HCT116 (cell line): ENCODE measurements at regions not wholly inside any gene's neighbourhood (a gene's known extent, or its start where the extent isn't known, plus 50 kb on each side); places are given as distances from the start of the nearest gene placed in this dataset.

Experiments
- ATAC-seq: fragments of 200-7000 bp; cut with Tn5 transposase; 2 replicates; pipeline ENCODE4 v1.9.1; 2020; ENCODE audit warnings: mild to moderate bottlenecking, moderate library complexity
- BruUV-seq: library from RNA; stranded (reverse); fragments of 400-500 nt; replicated peaks from 2 replicates; lab custom pipeline; 2021; lab: Mats Ljungman, UMichigan
- CTCF ChIA-PET: fragments of 300-600 bp; sonication (Branson Sonifier 250); formaldehyde crosslinking; loops from one replicate; lab custom pipeline; 2021; ENCODE audit warnings: antibody characterized with exemption; lab: Charles Lee
- POLR2A ChIA-PET: fragments of 300-600, 350-600 bp; sonication (Branson Sonifier 250); formaldehyde crosslinking; loops from one replicate; lab custom pipeline; 2021; ENCODE audit warnings: antibody characterized with exemption; lab: Charles Lee
- RAD21 ChIA-PET, 2 experiments: fragments of 300-600 bp; sonication (Branson Sonifier 250); formaldehyde crosslinking; loops; one replicate each; lab custom pipeline; 2023; ENCODE audit warnings: low total read pairs in 2 of 2; ENCODE audit not compliant: uncharacterized antibody in 2 of 2, unreplicated experiment in 2 of 2, low non-redundant PET in 1 of 2; lab: Charles Lee
- DNase-seq: peaks from one replicate; pipeline ENCODE4 v3.0.0-alpha.2; 2010; ENCODE audit warnings: low read depth, low spot score
- H2AFZ ChIP-seq: fragments of 200-600 bp; shearing (Covaris generic), sonication (generic); 2 replicates; pipeline ENCODE4 v1.6.1; 2017; ENCODE audit warnings: low read depth, mixed run types, mixed read lengths, antibody characterized with exemption, low read length; ENCODE audit not compliant: poor library complexity, severe bottlenecking
- H3K27ac ChIP-seq: 2 replicates; pipeline ENCODE4 v1.5.1; 2012; ENCODE audit warnings: low read depth, low read length
- H3K27me3 ChIP-seq: fragments of 200-600 bp; sonication (generic); 2 replicates; pipeline ENCODE4 v1.6.1; 2016; ENCODE audit warnings: mixed run types, low read length, mixed read lengths; ENCODE audit not compliant: insufficient read depth
- H3K36me3 ChIP-seq, 2 experiments: fragments of 200-500 bp in 1 of 2; fragments of 200-600 bp in 1 of 2; sonication (Bioruptor generic) in 1 of 2; sonication (generic) in 1 of 2; 2 replicates each; pipeline versions ENCODE4 v1.5.1 to v1.6.1; 2014 to 2016; ENCODE audit warnings: low read length in 2 of 2, inconsistent platforms in 1 of 2, mixed read lengths in 1 of 2, mixed run types in 1 of 2; ENCODE audit not compliant: insufficient read depth in 2 of 2, control insufficient read depth in 1 of 2
- H3K4me1 ChIP-seq, 2 experiments: fragments of 200-600 bp in 1 of 2; sonication (generic) in 1 of 2; 2 replicates each; pipeline versions ENCODE4 v1.5.1 to v1.6.1; 2012 to 2017; ENCODE audit warnings: low read length in 2 of 2, inconsistent platforms in 1 of 2, mild to moderate bottlenecking in 1 of 2, mixed read lengths in 1 of 2, mixed run types in 1 of 2, moderate library complexity in 1 of 2; ENCODE audit not compliant: insufficient read depth in 2 of 2, control insufficient read depth in 1 of 2
- H3K4me2 ChIP-seq: fragments of 200-600 bp; sonication (generic); 2 replicates; pipeline ENCODE4 v1.6.1; 2017; ENCODE audit warnings: mixed run types, low read length, mixed read lengths
- H3K4me3 ChIP-seq, 2 experiments: fragments of 200-600 bp in 1 of 2; sonication (generic) in 1 of 2; replicated peaks in 1 of 2; 2 replicates each; pipeline ENCODE4 v1.5.1; 2011 to 2016; ENCODE audit warnings: low read length in 2 of 2, control low read depth in 1 of 2, low read depth in 1 of 2, mild to moderate bottlenecking in 1 of 2, mixed read lengths in 1 of 2, mixed run types in 1 of 2
- H3K79me2 ChIP-seq: fragments of 200-600 bp; sonication (generic); 2 replicates; pipeline ENCODE4 v1.6.1; 2017; ENCODE audit warnings: mild to moderate bottlenecking, mixed run types, low read length, moderate library complexity, mixed read lengths; ENCODE audit not compliant: insufficient read depth
- H3K9ac ChIP-seq: fragments of 200-600 bp; sonication (generic); 2 replicates; pipeline ENCODE4 v1.6.1; 2016; ENCODE audit warnings: low read length, mixed read lengths
- H3K9me2 ChIP-seq: fragments of 200-600 bp; sonication (generic), shearing (Covaris generic); 2 replicates; pipeline ENCODE4 v1.6.1; 2017; ENCODE audit warnings: mixed run types, mild to moderate bottlenecking, moderate library complexity; ENCODE audit not compliant: insufficient read depth
- H3K9me3 ChIP-seq, 2 experiments: fragments of 200-500 bp in 1 of 2; fragments of 200-600 bp in 1 of 2; sonication (Bioruptor generic) in 1 of 2; sonication (generic) in 1 of 2; 2 replicates each; pipeline ENCODE4 v1.6.1; 2014 to 2017; ENCODE audit warnings: low read length in 2 of 2, mixed read lengths in 2 of 2, inconsistent platforms in 1 of 2, low read depth in 1 of 2, mild to moderate bottlenecking in 1 of 2, mixed run types in 1 of 2, moderate library complexity in 1 of 2; ENCODE audit not compliant: control insufficient read depth in 1 of 2, insufficient read depth in 1 of 2
- H4K20me1 ChIP-seq: fragments of 200-600 bp; sonication (generic), shearing (Covaris generic); 2 replicates; pipeline ENCODE4 v1.6.1; 2017; ENCODE audit warnings: mixed run types, mild to moderate bottlenecking, moderate library complexity; ENCODE audit not compliant: insufficient read depth
- CBX3 ChIP-seq: IDR thresholded peaks from 2 replicates; pipeline ENCODE4 v1.6.1; 2012; ENCODE audit warnings: low read depth
- CEBPB ChIP-seq: IDR thresholded peaks from 2 replicates; pipeline ENCODE4 v1.6.1; 2012; ENCODE audit warnings: low read depth
- CTCF ChIP-seq, 3 experiments: fragments of 200-600 bp in 1 of 3; sonication (generic) in 1 of 3; IDR thresholded peaks in 2 of 3; conservative IDR thresholded peaks in 1 of 3; 2 replicates each; pipeline ENCODE4 v1.5.1; 2012 to 2017; ENCODE audit warnings: low read depth in 2 of 3, low read length in 2 of 3, antibody characterized with exemption in 1 of 3, borderline replicate concordance in 1 of 3, control low read depth in 1 of 3, mild to moderate bottlenecking in 1 of 3, mixed read lengths in 1 of 3, mixed run types in 1 of 3, moderate library complexity in 1 of 3; ENCODE audit not compliant: insufficient read depth in 1 of 3
- ELF1 ChIP-seq: IDR thresholded peaks from 2 replicates; pipeline ENCODE4 v1.6.1; 2012; ENCODE audit warnings: low read depth, borderline replicate concordance
- FOSL1 ChIP-seq: IDR thresholded peaks from 2 replicates; pipeline ENCODE4 v1.6.1; 2012; ENCODE audit warnings: low read depth
- TCF7L2 ChIP-seq: IDR thresholded peaks from 2 replicates; pipeline ENCODE4 v1.7.0; 2011; ENCODE audit warnings: borderline replicate concordance, inconsistent platforms; ENCODE audit not compliant: insufficient read depth, insufficient read length; ENCODE audit errors: extremely low read depth
- intact Hi-C: fragments of 100-400 bp; cut with micrococcal nuclease; formaldehyde crosslinking; loops from 2 replicates; pipeline ENCODE4 v1.10.0; 2022

GRCh38 chr5:133723651-133724366 is 111.5 kb upstream of the FSTL4 start:
- DNase-seq = no peak
- no peaks in the 10 kb centered on the region for H3K36me3 ChIP-seq
- POLR2A ChIA-PET = no interaction called here
- no TSS peak for BruUV-seq
- H3K4me3 ChIP-seq = no peak overlapping the region
- no peak overlapping the region for H3K9ac ChIP-seq
- H3K27ac ChIP-seq = no peak overlapping the region
- H3K4me1 ChIP-seq = no peaks in the 10 kb centered on the region
- RAD21 ChIA-PET = no interaction called here
- TF ChIP-seq TCF7L2 (no peak), ELF1 (no peak), FOSL1 (no peak), CBX3 (no peak), CTCF (IDR thresholded peaks at IDR 0.05 in 2 of 3, conservative IDR thresholded peaks at IDR 0.05 in 1 of 3; ENCODE audit: borderline replicate concordance in 1 of 3, insufficient read depth in 1 of 3, low read depth in 2 of 3, low read length in 2 of 3) (no peak)
- TF ChIP-seq, all 23 proteins: peak for 0
- H2AFZ ChIP-seq = no peak overlapping the region
- no peaks in the 10 kb centered on the region for H4K20me1 ChIP-seq
- CTCF ChIA-PET = no interaction called here
- no peaks in the 10 kb centered on the region for H3K9me2 ChIP-seq
- peaks cover 26% of the 10 kb centered on the region for H3K27me3 ChIP-seq
- peaks cover 0 to 4% of the 10 kb centered on the region in 2 experiments; a peak in 1 of 4 replicates for H3K9me3 ChIP-seq
- no peak for ATAC-seq
- intact Hi-C loops = no loop called here
- no peaks in the 10 kb centered on the region for H3K79me2 ChIP-seq
- H3K4me2 ChIP-seq = no peak overlapping the region

GRCh38 chr5:133723126-133723525 is 110.8 kb upstream of the FSTL4 start:
- Histone ChIP-seq H3K9ac (no peak overlapping the region), H3K36me3 (no peaks in the 10 kb centered on the region)
- ATAC-seq = no peak
- RAD21 ChIA-PET = no interaction called here
- no peak for TF ChIP-seq CEBPB
- TF ChIP-seq, all 23 proteins: peak for 0
- Histone ChIP-seq H2AFZ (no peak overlapping the region), H4K20me1 (no peaks in the 10 kb centered on the region), H3K4me1 (no peaks in the 10 kb centered on the region), H3K27ac (no peak overlapping the region), H3K9me3 (peaks cover 0 to 4% of the 10 kb centered on the region in 2 experiments; a peak in 1 of 4 replicates), H3K9me2 (no peaks in the 10 kb centered on the region), H3K27me3 (peaks cover 26% of the 10 kb centered on the region), H3K4me3 (no peak overlapping the region), H3K4me2 (no peak overlapping the region), H3K79me2 (no peaks in the 10 kb centered on the region)
- no peak for DNase-seq
- ChIA-PET CTCF (no interaction called here), POLR2A (no interaction called here)
- intact Hi-C loops = no loop called here
- no TSS peak for BruUV-seq
